HG03354 (cell line): ENCODE measurements at regions not wholly inside any gene's neighbourhood (a gene's known extent, or its start where the extent isn't known, plus 50 kb on each side); places are given as distances from the start of the nearest gene placed in this dataset.
A peak's percentile ranks its signal among the peaks of the same experiment; 100 is the strongest.

Experiments
- ATAC-seq: cut with Tn5 transposase; IDR thresholded peaks from one replicate; pipeline ENCODE4 v1.9.1; 2021; ENCODE audit warnings: mild to moderate bottlenecking; ENCODE audit not compliant: unreplicated experiment, poor library complexity, severe bottlenecking

- ATAC-seq, result peak; percentile 46
Measured at GRCh38 chr13:99436686-99437416, 64.4 kb upstream of the TM9SF2 start.

GRCh38 chr13:99439048-99439447 is 62.2 kb upstream of the TM9SF2 start:
- ATAC-seq, result no peak

- no peak for ATAC-seq
Measured at GRCh38 chr13:99439850-99440604, 61.2 kb upstream of the TM9SF2 start.

GRCh38 chr13:99442273-99442895 is 58.9 kb upstream of the TM9SF2 start:
- ATAC-seq, result no peak

- ATAC-seq, result no peak
Measured at GRCh38 chr13:99446242-99446641, 55.0 kb upstream of the TM9SF2 start.

- ATAC-seq, result no peak
Measured at GRCh38 chr13:99448546-99448945, 52.7 kb upstream of the TM9SF2 start.

GRCh38 chr13:99450416-99450815 is 50.9 kb upstream of the TM9SF2 start:
- no peak for ATAC-seq
